Ovary (tissue), 3 donors: ENCODE measurements at regions not wholly inside any gene's neighbourhood (a gene's known extent, or its start where the extent isn't known, plus 50 kb on each side); places are given as distances from the start of the nearest gene placed in this dataset.

Experiments
- EP300 ChIP-seq: sonication (generic); formaldehyde crosslinking; IDR thresholded peaks from one replicate; pipeline ENCODE4 v1.6.1; 2017; ENCODE audit warnings: antibody characterized with exemption
- POLR2A ChIP-seq: fragments of 450-650 bp; IDR thresholded peaks from one replicate; pipeline ENCODE4 v1.6.1; 2017; ENCODE audit warnings: antibody characterized with exemption, mild to moderate bottlenecking, moderate library complexity
- TF ChIP-seq, protein P1 (sequence below), 3 donors: fragments of 450-650 bp in 2 of 3; fragments of 200-600 bp in 1 of 3; IDR thresholded peaks; one replicate each; pipeline versions ENCODE4 v1.5.1 to v1.8.0; 2016 to 2022; ENCODE audit warnings: antibody characterized with exemption in 3 of 3, mild to moderate bottlenecking in 1 of 3
- donor health status: DM: no; HTN: no; CAD: no.

DNA sequence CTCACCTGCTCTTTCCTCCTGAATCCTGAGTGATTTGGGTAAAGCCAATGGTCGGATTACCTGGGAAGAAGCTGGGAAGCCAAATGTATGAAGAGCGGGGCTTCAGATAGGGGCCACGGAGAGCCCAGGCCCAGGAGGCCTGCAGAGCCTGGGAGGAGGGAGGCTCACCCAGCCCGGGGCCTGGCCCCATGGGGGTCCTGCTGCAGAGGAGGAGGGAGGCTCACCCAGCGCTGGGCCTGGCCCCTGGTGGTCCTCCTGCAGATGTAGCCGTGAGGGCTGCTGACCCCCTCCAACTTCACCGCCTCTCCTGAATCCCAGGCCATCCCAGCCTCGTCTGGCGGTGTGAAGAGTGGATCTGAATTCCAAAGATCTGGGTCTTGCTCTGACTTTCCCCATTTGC, 368.4 kb downstream of the THBS2 start:
- TF ChIP-seq EP300 (no peak), POLR2A (no peak)
- TF ChIP-seq, protein P1, sequence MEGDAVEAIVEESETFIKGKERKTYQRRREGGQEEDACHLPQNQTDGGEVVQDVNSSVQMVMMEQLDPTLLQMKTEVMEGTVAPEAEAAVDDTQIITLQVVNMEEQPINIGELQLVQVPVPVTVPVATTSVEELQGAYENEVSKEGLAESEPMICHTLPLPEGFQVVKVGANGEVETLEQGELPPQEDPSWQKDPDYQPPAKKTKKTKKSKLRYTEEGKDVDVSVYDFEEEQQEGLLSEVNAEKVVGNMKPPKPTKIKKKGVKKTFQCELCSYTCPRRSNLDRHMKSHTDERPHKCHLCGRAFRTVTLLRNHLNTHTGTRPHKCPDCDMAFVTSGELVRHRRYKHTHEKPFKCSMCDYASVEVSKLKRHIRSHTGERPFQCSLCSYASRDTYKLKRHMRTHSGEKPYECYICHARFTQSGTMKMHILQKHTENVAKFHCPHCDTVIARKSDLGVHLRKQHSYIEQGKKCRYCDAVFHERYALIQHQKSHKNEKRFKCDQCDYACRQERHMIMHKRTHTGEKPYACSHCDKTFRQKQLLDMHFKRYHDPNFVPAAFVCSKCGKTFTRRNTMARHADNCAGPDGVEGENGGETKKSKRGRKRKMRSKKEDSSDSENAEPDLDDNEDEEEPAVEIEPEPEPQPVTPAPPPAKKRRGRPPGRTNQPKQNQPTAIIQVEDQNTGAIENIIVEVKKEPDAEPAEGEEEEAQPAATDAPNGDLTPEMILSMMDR (IDR thresholded peaks at IDR 0.05): no peak
